ENCODE measurements at regions not wholly inside any gene's neighbourhood (a gene's known extent, or its start where the extent isn't known, plus 50 kb on each side); places are given as distances from the start of the nearest gene placed in this dataset.

- Histone ChIP-seq H2BK15ac (ENCODE audit: low read depth, low read length) (no peak overlapping the region), H2AFZ (replicated peaks; ENCODE audit: low read length, poor library complexity) (no peak overlapping the region), H3K4me2 (ENCODE audit: low read depth, low read length) (no peak overlapping the region), H2BK120ac (ENCODE audit: low read depth, low read length) (no peak overlapping the region), H3K36me3 (ENCODE audit: control insufficient read depth, insufficient read depth, low read length) (no peaks in the 10 kb centered on the region), H3K27me3 (ENCODE audit: control insufficient read depth, insufficient read depth, low read length) (no peaks in the 10 kb centered on the region), H2BK20ac (ENCODE audit: low read depth, low read length) (no peak overlapping the region), H3K9me1 (ENCODE audit: insufficient read depth, low read length) (no peaks in the 10 kb centered on the region), H3K18ac (ENCODE audit: low read depth, low read length) (no peak overlapping the region), H3K4ac (ENCODE audit: low read depth, low read length) (no peak overlapping the region), H4K20me1 (ENCODE audit: insufficient read depth, low read length) (no peaks in the 10 kb centered on the region), H3K79me1 (ENCODE audit: low read depth in 1 of 2, low read length in 2 of 2) (no peaks in the 10 kb centered on the region), H4K5ac (ENCODE audit: low read depth, low read length) (no peak overlapping the region), H4K8ac (ENCODE audit: low read depth in 2 of 2, low read length in 2 of 2) (no peak overlapping the region), H3K9ac (ENCODE audit: low read depth, low read length) (no peak overlapping the region), H3K9me3 (ENCODE audit: control insufficient read depth, insufficient read depth, low read length) (peaks cover 2% of the 10 kb centered on the region; the same call in 1 of the 2 replicates), H3K4me3 (ENCODE audit: insufficient read depth, low read depth, low read length) (no peak overlapping the region), H2AK5ac (ENCODE audit: low read depth, low read length) (no peak overlapping the region), H2AK9ac (replicated peaks; ENCODE audit: low read depth, low read length, poor library complexity) (no peak overlapping the region), H3K4me1 (ENCODE audit: control insufficient read depth, insufficient read depth, low read length) (no peaks in the 10 kb centered on the region), H3K23ac (ENCODE audit: low read depth, low read length) (no peak overlapping the region), H2BK5ac (ENCODE audit: low read depth, low read length, poor library complexity, severe bottlenecking) (no peak overlapping the region), H3K14ac (replicated peaks; ENCODE audit: low read depth, low read length) (no peak overlapping the region), H3K56ac (ENCODE audit: extremely low read depth, insufficient read depth, low read length) (no peak overlapping the region), H4K91ac (ENCODE audit: insufficient read depth, low read depth, low read length) (no peak overlapping the region), H3K27ac (ENCODE audit: insufficient read depth, low read length) (no peak overlapping the region)
- DNase-seq (no peak), ATAC-seq (ENCODE audit: low read depth) (no peak)
- CTCF ChIA-PET, result no interaction called here
- TF ChIP-seq CHD1 (IDR thresholded peaks at IDR 0.05; ENCODE audit: low read depth, low read length) (no peak), CTCF (conservative IDR thresholded peaks at IDR 0.05; ENCODE audit: low read depth, low read length) (peak; percentile 22; the same call in 1 of the 2 replicates), BHLHE40 (IDR thresholded peaks at IDR 0.05; ENCODE audit: low read depth, low read length) (no peak)
- no CpG with 5 or more reads among the region's 1 CpG for WGBS, 2 experiments (ENCODE audit: extremely low coverage in 2 of 2, insufficient read length in 1 of 2)
- BruUV-seq (replicated peaks), result no TSS peak
- in situ Hi-C loops (cut with MboI; ENCODE audit: low sequenced_read_pairs), result no loop called here
- POLR2A ChIA-PET (ENCODE audit: unreplicated experiment), result no interaction called here
- dilution Hi-C loops (cut with HindIII; ENCODE audit: low sequenced_read_pairs, unreplicated experiment), result no loop called here
- intact Hi-C loops (cut with micrococcal nuclease), result no loop called here
Measured at GRCh38 chr3:21290557-21290956, 460.5 kb downstream of the ZNF385D start.
